AG20443 (cell line): ENCODE measurements at regions not wholly inside any gene's neighbourhood (a gene's known extent, or its start where the extent isn't known, plus 50 kb on each side); places are given as distances from the start of the nearest gene placed in this dataset.
"Not testable (repeated sequence)": the region's sequence is repeated elsewhere in the genome, so short reads cannot be mapped to it uniquely, and the experiment has no call there.

Experiments used
- DNase-seq: peaks from one replicate; pipeline ENCODE4 v3.0.0; 2012; ENCODE audit warnings: low spot score, mixed read lengths

GRCh38 chr3:181609030-181609767 lies 102.5 kb upstream of the SOX2 start:
- DNase-seq, result no peak

- no peak for DNase-seq
Measured at GRCh38 chr3:181604267-181604666, 107.5 kb upstream of the SOX2 start.

DNA sequence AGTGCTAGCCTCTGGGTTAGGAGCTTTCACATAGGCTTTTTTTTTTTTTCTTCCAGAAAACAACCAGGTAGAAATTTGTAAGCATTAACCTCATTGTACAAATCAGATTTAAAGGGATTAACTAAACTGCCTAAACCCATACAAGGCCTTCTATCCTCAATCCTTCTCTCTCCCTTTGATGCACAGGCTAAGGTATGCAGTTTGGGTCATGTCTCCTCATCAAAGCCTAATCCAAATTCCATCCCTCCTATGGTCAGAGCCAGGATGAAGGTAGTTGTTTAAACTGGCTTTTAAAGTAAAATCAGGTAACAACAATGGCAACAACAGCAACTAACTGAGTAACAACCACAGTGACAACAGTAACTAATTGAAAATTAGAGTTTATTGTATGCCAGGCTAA lies 115.6 kb upstream of the SOX2 start:
- no peak for DNase-seq

GRCh38 chr3:181590939-181591338 lies 120.8 kb upstream of the SOX2 start:
- not testable (repeated sequence) for DNase-seq

DNA sequence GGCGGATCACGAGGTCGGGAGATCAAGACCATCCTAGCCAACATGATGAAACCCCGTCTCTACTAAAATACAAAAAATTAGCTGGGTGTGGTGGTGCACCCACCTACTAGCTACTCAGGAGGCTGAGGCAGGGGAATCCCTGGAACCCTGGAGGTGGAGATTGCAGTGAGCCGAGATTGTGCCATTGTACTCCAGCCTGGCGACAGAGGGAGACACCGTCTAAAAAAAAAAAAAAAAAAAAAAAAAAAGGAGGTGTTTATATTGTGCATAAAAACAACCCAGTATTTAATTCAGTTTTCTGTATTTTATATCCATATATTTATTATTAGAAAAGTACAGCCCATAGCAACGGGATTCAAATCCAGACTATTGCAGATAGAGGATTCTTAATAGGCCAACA lies 129.1 kb upstream of the SOX2 start:
- no peak for DNase-seq

DNA sequence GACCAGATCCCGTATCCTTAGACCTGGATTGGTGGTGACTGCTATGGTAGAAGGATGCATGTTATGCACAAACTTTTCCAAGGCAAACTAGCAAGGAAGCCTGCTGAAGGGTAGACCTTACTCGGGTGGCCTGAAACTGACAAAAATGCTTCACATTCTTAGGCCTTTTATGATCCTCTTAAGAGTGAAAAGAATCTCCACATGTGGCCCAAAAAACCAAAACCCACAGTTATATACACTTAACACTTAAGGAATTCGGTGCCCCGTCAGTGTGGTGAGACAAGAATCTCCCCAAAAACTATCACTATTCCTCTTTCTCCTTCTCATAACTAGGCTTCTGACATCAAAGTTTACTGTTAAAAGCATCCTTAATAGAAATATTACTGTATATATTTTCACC lies 130.1 kb upstream of the SOX2 start:
- DNase-seq, result no peak

- no peak for DNase-seq
Measured at GRCh38 chr3:181578743-181579142, 133.0 kb upstream of the SOX2 start.

- no peak for DNase-seq
Measured at GRCh38 chr3:181572432-181572831, 139.3 kb upstream of the SOX2 start.

- DNase-seq, result no peak
Measured at GRCh38 chr3:181570472-181570871, 141.3 kb upstream of the SOX2 start.

- no peak for DNase-seq
Measured at GRCh38 chr3:181569356-181569940, 142.3 kb upstream of the SOX2 start.

GRCh38 chr3:181568693-181569092 lies 143.0 kb upstream of the SOX2 start:
- no peak for DNase-seq

GRCh38 chr3:181568248-181568647 lies 143.5 kb upstream of the SOX2 start:
- DNase-seq, result no peak

DNA sequence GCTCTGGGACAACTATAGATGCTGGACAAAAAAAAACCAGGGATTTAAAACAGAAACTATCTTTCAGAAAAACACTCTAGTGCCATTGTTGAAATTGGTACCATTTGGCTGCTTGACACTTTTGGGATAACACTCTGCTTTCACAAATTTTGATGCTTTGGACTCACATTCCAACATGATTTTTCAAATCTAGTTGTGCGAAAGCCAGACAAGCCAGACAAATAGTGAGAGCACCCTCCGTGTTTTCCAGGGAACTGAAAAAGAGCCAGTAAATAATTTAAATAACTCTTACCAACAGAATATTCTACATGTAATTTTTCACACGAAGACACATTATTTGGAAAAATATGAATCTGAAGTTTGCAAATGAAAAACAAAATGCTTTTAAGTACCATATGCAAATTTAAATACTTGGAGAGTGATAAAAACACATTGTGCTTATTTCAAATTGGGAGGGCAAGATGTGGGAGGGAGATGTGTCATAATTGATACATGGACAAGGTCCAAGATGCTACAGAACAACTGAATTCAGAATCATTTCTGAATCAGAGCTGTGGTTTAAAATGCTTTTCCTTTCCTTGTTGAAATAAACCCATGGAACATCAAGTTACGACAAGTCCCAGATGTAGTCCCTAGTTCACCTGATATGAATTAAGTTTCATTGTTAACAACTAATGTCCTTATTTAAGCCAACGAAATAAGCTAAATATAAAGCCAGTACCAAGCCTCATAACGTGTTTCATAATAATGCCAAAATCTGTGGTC lies 144.2 kb upstream of the SOX2 start:
- DNase-seq, result no peak

DNA sequence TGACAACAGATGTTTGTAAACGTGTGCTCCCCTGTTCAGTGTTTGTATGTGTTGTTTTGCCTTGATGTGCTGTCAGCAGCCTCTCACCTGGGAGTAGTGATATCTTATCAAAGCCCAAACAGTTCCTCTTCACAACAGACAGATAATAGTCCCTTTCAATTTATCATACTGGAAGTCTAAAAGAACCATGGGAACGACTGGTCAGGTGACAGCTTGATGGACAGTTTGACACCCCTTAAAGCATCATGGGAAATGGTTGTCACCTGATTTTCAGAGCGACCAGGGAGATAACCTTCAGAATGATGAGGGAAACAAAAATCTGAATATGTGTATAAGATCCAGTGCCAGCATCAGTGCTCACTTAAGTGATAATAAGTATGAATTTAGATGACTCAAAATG lies 146.3 kb upstream of the SOX2 start:
- no peak for DNase-seq

DNA sequence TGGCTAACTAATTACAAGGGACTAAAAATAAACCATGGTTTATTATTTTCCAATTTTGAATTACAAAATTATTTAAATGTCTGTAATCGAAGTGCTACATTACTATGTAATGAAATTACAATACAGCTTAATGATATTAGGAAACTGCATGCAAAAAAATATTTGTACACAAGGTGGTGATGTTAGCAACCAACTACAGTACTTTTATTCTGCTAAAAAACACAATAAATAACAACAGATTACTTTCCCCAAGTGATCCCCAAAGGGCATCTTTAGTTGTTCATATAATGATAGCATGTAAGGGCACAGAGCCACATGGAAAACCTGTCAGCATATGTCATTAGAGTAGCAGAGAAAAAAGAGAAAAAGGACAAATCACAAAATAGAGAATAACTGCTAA lies 147.5 kb upstream of the SOX2 start:
- DNase-seq, result no peak

DNA sequence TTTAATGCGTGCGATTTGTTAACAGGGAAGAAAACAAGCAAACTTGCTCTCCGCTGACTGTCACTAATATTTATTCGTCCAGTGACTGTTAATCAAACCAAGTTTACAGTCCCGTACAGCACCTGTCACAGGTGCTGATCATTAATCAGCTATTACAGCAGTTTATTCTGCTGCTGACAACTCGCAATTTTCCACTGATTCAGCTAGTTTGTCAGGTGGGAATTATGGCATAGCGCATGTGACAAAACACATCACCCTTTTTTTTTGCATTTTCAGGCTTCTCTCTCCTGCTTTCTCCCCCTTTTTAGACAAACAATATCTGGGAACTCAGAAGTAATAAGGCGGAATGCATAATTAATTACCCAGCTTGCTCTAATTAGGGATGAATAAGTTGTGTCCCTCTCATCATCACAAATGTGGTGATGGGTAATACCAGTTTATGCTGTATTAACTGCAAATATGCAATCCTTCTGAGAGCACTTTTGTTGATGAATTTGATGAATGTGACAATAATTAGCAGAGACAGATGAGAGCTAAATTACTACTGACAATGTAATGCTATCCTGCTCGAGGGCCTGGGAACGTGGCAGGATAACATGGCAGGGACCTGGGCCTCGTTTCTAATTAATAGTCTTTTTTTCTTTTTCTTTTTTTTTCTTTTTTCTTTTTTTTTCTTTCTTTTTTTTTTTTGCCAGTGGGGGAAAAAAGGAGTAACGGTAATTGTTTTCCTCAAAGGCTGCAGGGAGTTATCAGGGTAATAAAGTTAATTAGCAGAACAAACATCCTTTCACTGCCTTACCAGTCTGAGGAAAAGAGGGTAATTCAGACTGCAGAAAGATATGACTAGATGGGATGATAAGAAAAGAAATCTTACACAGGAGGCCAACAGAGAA lies 150.3 kb upstream of the SOX2 start:
- no peak for DNase-seq

GRCh38 chr3:181558870-181559269 lies 152.9 kb upstream of the SOX2 start:
- DNase-seq, result no peak

DNA sequence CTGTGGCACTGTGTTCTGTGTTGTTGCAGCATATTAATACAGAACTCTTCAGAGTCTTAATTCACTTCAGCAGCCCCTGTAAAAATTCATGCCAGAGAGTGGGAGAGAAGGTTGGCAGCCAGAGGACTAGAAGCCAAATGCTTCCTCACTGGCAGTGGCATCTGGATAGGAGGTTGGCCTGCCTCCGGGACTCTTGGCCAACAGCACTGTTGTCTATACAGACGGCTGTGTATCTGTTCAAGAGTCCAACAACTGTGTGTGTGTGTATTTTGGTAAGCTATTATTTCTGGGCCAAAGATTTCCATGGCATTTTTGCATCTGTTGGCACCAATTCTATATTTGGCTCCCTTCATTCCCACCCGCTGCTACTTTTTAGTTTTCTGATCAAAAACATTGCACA lies 156.0 kb upstream of the SOX2 start:
- DNase-seq, result no peak

DNA sequence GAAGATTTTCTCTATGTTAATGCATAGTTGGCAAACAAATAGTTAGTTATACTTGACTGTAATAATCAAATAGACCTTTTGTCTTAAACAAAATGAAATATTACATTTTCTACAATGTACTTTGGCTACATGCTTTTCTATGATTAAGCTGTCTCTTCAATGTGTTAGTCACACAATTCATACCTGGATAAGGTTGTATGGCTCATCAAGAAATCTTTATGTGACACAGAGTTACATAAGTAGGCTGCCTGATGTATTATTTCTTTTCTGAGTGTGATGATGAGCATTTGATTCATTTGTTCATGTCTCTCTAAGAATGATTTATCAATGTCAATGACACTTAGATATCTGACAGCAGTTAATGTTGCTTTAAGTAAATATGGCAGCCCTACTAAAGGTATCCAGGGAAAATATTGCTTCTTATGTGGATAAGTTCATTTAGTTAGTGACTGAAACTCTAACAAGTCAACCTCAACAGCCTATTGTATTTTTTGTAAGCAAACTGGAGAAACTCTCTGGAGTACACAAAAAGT lies 157.4 kb upstream of the SOX2 start:
- DNase-seq, result no peak

DNA sequence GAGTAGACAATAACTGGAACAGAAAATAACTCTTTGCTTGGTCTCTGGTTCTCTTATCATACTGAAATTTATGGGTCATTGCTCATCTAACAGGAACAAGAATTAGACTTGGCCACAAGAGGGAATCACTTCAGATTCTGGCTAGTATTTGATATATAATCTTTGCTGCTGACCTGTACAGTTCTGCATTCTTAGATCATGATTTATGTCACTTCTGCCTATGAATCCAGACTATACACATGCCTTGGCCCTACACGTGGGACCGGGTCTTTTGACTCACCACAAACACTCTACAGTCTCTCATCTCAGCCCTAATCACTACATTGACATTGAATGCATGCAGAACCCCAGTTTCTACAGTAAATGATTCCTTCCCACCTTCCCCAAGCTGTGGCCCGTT lies 162.5 kb upstream of the SOX2 start:
- no peak for DNase-seq

DNA sequence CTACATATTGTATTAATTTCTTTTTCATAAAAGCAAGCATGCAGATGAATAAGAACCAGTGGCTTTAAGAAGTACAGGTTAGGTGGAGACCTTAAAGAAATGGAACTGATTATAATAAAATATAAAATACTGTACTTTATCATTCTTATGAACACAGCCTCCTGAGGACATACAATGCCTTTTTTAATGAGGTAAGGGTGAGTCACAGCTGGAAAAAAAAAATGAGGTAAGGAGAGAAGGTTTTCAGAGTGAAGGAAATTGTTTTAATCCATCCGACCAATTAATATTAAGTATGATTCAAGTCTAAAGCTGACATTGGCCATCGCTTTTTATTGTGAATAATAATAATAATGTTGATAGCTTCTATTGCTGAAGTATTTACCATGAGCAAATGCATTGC lies 170.3 kb upstream of the SOX2 start:
- no peak for DNase-seq

GRCh38 chr3:181534781-181535221 lies 176.9 kb upstream of the SOX2 start:
- DNase-seq, result no peak
